Sigmoid colon (tissue), 4 donors: ENCODE measurements at regions not wholly inside any gene's neighbourhood (a gene's known extent, or its start where the extent isn't known, plus 50 kb on each side); places are given as distances from the start of the nearest gene placed in this dataset.

Experiments used
- CTCF ChIP-seq, 4 experiments: fragments of 450-650 bp in 3 of 4; fragments of 200-600 bp in 1 of 4; IDR thresholded peaks; one replicate each; pipeline ENCODE4 v1.5.1; 2016 to 2019; ENCODE audit warnings: antibody characterized with exemption in 4 of 4, mild to moderate bottlenecking in 3 of 4, moderate library complexity in 2 of 4
- POLR2A ChIP-seq, 2 donors: fragments of 450-650 bp; IDR thresholded peaks; one replicate each; pipeline ENCODE4 v1.6.1; 2016; ENCODE audit warnings: antibody characterized with exemption in 2 of 2, mild to moderate bottlenecking in 2 of 2, moderate library complexity in 2 of 2
- POLR2AphosphoS5 ChIP-seq, 4 donors: sonication (generic); formaldehyde crosslinking; IDR thresholded peaks; one replicate each; pipeline ENCODE4 v1.6.1; 2017; ENCODE audit warnings: antibody characterized with exemption in 4 of 4

- TF ChIP-seq CTCF (IDR thresholded peaks at IDR 0.05), result no peak
- no peak for TF ChIP-seq POLR2A (IDR thresholded peaks at IDR 0.05)
- TF ChIP-seq POLR2AphosphoS5 (IDR thresholded peaks at IDR 0.05), result no peak
Measured at GRCh38 chr3:168996622-168997021, 666.9 kb downstream of the MECOM start.
